Left hindlimb (tissue), 1 donor: ENCODE measurements at regions not wholly inside any gene's neighbourhood (a gene's known extent, or its start where the extent isn't known, plus 50 kb on each side); places are given as distances from the start of the nearest gene placed in this dataset.
"Not testable (repeated sequence)": the region's sequence is repeated elsewhere in the genome, so short reads cannot be mapped to it uniquely, and the experiment has no call there.

Experiments used
- DNase-seq: peaks from one replicate; pipeline ENCODE4 v3.0.0-alpha.2; 2018

DNA sequence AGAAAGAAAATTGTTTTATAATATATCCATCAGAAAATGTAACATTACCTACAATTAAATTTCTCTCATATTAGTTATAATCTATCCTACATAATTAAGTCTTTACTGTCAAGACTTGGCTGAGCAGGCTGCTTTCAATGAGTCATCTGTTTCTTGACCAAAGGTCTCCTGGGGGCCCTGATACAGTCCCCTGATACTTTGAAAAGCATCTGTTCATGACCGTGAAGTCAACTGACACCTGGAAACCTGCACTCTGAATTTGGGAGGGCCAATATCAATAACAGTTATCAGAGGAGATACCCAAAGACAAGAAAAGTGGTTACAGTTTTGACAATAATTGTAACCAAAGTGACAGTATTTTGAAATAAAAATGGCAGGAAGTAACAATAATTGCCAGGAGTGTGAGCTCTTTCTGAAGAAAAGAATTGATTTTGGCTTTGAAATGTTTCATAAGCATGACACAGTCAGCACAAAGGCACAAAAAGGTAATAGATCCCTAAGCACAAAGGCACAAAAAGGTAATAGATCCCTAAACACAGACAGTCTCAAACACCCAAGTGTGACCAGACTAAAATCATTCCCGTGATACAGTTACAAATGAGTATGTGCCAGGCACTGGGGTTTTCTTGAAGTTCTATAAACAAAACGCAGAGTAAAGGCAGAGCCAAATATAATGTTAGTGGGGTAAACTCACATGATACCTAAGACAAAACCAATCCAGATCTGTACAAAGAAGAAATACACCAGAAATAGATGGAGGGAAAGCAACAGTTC lies 260.7 kb downstream of the PLOD2 start:
- DNase-seq = no peak

DNA sequence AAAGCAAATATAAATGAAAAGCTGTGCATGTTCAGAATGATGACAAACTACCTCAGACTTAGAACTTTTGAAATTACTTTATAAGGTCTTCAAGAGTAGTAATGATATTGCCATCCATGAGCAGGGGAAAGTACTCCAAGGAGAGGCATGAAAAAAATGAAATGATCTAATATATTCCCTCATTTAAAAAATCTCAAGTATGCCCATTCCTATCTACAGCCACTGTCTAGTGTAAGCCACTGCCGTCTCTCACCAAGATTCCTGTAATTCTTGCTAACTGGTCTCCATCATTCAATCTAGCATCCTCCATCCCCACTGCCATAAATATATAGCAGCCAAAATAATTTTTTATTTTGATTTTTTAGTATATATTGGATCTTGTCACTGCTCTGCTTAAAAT lies 258.8 kb downstream of the PLOD2 start:
- no peak for DNase-seq

DNA sequence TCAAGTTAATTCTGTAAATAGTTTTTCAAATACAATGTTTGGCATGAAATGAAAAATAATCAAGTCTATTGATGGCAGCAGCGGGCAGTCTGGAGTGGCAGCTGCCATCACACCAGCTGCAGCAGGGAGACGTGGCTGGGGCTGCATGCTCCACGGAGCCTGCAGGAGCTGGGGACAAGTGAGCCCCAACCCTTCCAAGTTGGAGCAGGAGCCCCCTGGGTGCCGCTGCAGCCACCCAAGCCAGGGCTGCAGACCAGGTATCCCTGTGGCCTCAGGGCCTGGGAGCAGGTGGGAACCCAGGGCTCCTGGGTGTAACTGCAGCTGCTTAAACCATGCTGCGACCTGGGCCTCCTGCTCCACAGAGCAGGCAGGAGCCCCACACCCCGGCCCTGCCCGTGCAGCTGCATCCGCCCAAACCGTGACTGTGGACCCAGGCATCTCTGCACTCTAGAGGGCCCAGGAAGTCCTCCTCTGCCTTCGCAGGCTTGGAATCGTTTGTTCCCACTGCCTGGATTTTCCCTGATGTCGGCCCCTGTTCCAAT lies 257.4 kb downstream of the PLOD2 start:
- DNase-seq = no peak

DNA sequence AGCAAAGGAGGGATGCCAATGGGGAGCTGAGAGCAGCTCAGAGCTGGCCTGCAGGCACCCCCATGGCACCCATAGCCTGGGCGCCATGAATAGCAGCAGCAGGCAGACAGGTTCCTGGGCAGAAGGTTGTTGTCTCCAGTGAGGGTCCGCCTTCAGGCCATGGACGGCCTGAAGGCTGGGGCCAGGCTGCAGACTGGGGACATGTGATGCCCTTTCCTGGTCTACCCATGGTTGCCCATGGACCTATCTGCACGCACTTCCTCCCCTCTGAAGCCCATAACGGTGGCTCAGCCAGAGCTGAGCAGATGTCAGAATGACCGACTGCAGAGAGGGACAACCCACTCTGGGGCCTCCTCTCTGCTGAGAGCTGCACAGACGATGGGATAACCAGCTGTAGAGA lies 256.8 kb downstream of the PLOD2 start:
- DNase-seq = no peak

DNA sequence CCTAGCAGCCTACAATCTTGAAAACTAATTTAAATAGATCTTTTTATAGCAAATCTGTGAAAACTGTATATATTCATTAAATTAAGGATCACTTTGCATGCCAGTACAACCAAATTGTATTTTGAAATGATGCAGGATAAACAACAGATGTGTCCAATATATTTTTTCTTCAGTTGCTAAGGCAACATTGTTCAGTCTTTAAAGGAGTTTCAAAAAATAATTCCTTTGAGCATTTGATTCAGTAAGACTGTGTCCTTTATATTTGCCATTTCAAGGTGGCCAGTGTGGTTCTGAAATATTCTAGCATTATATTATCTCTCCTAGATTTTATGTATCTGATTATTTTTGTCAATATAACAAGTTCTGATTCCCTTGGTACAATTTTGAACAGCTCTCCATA lies 254.7 kb downstream of the PLOD2 start:
- no peak for DNase-seq

DNA sequence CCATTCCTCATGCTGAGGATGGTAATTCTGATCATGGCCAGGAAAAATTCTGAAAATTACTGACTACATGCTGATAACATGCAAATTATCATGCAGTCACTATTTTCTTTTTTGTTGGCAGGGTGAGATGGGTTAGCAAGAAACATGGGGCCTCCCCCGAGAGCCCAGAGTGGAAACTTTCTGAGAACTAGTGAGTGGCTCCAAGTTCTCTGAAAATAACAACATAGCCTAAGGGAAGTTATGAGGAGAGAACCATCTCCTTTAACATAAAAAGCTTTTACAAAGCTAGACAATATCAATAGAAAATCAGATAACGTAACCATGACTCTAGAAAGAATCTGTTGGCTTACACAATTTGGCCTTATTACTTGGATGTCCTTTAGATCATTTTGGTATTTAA lies 254.2 kb downstream of the PLOD2 start:
- DNase-seq = no peak

DNA sequence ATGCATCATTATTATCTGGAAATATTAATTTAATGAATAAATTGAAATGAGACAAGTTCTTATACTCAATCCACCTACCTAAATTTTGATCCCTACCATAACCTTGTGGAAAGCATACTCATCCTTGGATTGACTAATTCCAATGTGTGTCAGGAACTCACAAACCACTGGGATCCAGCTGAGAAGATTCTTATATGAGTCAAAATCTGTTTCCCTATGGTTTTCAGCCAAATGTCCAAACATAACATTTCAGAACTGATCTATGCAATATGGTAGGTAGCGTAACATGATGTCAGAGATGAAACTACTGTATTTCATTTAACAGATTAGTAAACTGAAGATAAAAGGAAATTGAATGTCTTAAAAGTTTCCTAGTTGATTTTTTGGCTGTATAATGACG lies 250.0 kb downstream of the PLOD2 start:
- DNase-seq = no peak

DNA sequence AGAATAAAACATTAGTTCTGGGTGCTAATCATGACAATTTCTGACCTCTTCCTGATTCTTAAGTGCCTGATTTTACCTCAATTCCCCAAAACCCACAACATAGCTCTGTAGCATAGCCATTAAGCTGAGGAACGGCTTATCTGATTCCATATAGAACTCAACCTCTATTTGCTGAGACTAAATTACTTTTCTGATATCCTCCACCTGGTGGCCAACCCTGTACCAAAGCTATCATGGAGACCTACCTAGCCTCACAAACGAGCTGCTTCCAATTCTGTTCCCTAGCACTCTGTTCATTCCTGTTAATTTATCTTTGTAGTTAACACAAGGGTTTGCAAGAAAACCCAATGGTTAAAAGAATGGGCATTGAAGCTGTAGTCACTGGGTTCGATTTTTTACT lies 245.2 kb downstream of the PLOD2 start:
- no peak for DNase-seq

DNA sequence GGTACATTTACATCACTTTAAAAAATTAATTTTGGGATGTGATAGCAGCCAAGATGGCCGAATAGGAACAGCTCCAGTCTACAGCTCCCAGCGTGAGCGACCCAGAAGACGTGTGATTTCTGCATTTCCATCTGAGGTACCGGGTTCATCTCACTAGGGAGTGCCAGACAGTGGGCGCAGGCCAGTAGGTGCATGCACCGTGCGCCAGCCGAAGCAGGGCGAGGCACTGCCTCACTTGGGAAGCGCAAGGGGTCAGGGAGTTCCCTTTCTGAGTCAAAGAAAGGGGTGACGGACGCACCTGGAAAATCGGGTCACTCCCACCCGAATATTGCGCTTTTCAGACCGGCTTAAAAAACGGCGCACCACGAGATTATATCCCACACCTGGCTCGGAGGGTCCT lies 233.2 kb downstream of the PLOD2 start:
- DNase-seq = not testable (repeated sequence)

DNA sequence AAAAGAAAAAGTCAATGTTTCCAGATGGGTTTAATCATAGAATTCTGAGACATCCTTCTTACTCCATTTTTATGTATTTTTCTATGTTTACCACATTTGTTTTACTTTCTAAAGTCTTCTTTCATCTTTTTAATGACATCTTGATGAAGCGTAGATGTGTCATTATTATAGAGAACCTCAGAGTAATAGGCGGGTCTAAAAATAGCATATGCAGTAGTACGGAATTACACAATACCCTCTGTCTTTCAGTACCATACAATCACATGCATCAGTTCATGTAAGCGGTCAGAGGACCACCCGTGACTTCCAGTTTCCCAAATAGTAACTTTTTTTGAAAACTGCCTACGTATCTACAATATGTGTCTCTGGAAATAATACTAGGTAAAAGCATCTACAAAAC lies 224.0 kb downstream of the PLOD2 start:
- no peak for DNase-seq

DNA sequence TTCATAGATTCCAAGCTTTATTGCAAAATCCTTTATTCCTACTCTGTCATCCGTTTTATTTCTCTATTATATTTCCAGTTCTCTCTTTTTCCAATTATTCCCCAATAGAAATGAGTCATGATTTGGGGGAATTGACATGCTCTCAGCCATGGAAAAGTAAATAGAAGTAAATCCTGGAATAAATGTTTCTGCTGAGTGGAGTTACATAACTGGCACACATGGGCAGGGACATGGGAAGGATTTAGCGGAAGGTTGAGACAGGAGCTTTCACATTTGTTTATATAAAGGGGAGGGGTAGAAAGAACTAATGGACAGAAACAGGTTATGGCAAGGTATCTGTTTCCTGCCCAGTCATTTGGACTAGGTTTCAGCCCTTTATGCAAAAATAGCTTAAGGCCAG lies 221.6 kb downstream of the PLOD2 start:
- no peak for DNase-seq

DNA sequence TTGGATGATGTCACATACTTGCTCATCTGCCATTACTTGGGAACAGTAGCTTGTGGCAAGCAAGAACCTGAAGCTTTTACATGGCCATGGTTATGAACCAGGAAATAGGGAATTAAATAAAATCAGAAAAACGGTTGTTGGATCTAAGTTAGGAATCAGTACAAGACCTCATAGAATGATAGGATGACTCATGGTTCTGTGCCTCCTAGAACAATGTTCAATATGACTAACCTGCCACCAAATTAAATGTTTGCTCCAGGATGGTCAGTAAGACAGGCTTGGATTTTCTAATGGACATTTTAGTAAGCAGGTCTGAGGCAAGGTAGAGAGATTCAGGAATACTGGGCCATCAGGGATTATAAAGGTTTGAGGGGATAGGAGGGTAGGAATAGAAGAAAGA lies 218.9 kb downstream of the PLOD2 start:
- DNase-seq = no peak

DNA sequence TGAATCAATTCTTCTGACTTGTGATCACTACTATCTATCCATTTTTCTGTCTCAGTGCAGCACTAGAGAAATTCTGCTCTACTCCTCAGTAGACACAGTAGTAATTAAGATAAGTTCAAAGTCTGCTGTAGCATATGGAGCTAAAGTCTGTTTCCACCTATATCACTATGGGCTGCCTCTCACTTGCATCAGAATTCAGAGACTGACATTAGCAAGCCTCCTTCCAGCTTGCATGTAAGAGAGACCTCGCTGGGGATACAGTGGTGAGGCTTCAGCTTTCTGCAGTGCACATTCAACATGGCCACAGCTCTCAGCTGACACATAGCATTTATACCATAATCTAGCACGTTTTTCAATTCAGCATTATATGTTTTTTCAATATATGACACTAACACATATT lies 217.0 kb downstream of the PLOD2 start:
- no peak for DNase-seq

DNA sequence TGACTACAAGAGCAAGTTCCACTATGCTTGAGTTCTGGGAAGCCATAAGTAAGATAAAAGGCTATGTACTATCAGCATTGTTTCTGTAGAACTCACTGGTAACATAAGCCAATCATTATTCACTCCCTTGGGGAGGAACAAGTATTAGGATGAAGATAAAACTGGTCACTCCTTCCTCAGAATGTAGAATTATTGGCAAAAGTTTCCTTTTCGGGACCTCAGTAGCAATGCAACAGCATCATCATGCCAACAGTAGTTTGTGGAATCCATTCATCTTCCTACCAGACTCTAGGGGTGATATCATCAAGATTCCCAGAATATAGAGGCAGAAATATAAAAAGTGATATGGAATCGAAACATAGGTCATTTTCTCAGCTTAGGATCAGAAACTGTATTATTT lies 209.5 kb downstream of the PLOD2 start:
- no peak for DNase-seq

DNA sequence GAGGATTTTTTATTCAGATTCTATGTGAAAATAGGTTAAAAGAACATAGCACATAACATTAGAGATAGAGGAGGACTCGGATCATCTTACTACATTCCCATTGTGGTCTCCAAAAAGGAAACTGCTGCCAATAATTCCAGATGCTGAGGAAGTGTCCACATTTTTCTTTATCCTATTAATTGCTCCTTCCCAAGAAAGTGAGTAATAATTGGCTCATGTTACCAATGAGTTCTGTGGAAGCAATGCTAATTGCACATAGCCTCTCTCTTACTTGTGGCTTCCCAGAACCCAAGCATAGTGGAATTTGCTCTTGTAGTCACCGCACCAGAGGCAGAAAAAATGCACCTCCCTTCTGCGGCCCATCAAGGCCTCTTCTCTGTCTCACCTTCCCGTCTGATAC lies 208.4 kb downstream of the PLOD2 start:
- no peak for DNase-seq

DNA sequence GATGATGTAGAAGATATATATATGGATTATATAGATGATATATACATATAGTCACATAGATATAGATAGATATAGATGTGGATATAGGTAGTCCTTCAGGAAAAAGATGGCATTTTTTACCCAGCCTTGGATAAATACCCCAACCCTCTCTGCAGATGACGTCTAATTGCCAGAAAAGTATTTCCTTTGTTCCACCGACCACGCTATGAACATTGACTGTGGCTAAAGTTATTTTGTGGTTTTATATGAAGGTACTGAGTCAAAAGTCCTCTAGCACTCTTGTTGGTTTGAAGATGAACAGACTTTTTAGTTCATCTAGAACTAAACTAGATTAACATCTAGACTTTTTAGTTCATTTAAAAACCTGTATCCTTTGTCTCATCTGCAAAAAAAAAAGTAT lies 207.7 kb downstream of the PLOD2 start:
- DNase-seq = no peak

DNA sequence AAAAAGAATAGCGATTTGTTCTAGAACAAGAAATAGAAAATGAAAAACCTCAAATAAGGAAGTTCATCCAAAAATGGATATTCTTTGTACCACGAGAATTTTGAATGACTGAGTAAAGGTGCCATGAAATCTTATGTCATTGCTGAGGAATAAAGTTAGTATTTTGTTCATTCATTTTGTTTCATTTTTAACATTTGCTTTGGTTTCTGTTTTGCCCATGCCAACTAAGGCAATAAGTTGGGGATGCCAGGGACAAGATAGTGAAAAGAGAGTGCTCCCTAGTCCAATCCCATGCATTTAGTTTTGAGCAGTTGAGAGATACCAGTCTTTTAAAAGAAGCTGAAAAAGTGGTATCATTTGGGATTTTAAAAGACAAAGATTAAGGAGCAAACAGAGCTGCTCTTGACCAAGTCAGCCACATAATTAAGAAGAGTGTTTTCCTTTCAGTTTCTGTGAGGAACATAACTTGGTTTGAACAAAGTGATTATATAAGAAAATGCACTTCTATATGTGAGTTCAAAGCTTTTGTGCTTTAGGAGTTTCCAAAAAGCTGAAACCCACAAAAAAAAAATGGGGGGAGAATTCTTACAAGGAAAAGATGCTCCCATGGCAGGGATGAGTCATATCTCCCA lies 201.4 kb downstream of the PLOD2 start:
- DNase-seq = no peak

DNA sequence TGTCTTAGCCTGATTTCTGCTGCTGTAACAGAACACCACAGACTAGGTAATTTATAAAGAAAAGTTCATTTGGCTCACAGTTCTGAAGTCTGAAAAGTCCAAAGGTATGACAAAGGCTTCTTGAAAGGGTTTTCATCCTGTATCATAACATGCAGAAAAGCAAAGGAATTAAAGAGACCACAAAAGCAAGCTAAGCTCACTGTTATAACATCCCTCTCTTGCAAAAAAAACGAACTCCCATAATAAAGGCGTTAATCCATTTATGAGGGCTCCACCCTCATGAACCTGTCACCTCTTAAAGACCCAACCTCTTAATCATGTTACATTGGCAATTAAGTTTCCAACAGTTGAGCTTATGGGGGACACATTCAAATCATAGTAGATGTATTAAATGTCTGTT lies 197.9 kb downstream of the PLOD2 start:
- no peak for DNase-seq

DNA sequence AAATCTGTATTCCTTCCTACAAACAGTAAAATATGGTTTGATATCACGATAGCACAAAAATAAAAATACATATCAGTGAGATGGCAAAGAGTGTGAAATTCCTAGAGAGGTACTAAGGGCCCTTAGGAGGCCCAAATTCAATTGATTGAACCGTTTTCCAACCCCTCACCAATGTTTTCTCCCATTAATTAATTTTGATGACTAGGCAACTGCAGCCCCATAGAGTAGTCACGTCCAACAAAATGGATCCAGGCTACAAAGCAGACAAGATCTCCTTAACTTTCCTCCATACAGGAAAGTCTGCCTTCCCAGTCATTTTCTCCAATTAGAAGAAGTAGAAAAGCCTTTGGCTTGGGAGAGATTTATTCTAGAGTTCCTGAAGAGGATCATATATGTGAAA lies 193.9 kb downstream of the PLOD2 start:
- DNase-seq = no peak

DNA sequence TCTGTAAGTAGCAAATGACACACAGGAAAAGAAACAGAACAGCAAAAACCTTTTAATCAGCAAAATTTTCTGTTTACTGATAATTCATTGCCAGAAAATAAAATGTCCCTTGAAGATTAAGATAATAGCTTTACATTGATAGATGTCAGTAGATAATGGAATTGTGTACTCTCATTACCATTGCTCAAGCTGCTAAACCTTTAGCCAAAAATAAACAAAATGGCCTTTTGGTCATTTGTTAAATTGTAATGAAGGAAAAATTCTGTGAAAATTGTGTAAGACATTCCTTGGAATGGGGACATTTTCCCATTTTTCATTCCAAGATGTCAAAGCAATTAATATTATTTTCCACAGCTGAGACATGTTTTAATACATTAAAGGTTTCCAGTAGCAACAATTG lies 189.8 kb downstream of the PLOD2 start:
- DNase-seq = no peak

DNA sequence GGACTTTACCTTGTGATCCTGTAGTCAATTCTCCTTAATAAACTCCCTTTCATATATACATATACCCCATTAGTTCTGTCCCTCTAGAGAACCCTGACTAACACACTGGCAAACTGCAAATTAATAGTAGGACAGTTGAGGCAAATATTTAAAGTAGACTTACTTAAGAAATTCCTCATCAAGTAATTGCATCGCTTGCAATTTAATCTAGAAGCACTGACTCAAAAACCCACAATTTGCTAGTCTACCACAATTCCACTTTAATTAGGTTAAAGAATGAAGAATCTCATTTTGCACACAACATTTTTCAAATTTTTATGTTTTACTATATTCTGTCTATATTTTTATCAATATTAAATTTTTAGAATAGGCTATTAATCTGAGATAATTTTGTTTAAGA lies 188.1 kb downstream of the PLOD2 start:
- DNase-seq = no peak

DNA sequence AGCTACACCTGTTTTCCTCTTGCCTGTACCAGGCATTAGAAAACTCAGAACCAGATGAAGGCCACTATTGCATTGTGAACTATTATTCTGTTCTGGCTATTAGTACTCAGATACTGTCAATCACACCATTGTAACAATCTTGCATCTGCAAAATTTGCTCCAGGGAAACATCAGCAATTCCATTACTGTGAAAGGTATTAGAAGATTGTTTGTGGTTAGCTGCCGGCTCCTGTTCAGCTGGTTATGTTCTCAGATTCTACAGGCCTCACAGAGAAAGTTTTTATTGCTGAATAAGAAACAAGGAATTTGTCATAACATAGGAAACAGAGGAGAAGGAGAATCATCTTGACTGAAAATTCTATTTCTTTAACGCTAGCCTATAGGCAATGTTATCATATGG lies 179.9 kb downstream of the PLOD2 start:
- DNase-seq = no peak

DNA sequence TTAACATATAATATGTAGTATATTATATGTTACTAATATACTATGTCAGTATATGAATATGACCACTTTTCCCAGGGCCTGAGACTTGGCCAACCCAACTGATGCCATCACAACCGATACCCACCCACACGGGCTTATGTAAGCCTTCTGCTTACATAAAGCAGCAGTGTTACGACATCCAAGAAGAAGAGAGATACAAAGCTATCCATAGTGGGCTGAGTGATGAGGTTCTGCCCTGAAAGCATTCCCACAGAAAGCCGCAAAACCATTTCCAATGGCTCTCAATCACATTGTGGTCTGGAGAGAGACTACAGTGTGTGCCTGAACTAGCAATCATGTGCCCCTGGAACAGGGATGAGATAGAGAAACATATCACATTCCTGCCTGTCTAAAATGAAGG lies 177.9 kb downstream of the PLOD2 start:
- no peak for DNase-seq
